C4-2B (cell line): ENCODE measurements at regions not wholly inside any gene's neighbourhood (a gene's known extent, or its start where the extent isn't known, plus 50 kb on each side); places are given as distances from the start of the nearest gene placed in this dataset.

Source experiments
- H3K27ac ChIP-seq: fragments of 450-650 bp; 2 replicates; pipeline ENCODE4 v1.5.1; 2017
- CTCF ChIP-seq: fragments of 450-650 bp; conservative IDR thresholded peaks from 2 replicates; pipeline ENCODE4 v1.5.1; 2017; ENCODE audit warnings: mild to moderate bottlenecking
- ZFX ChIP-seq: fragments of 450-650 bp; IDR thresholded peaks from 2 replicates; pipeline ENCODE4 v1.6.1; 2017

- TF ChIP-seq ZFX = no peak
- TF ChIP-seq CTCF = no peak
- H3K27ac ChIP-seq = no peak overlapping the region
Observed at GRCh38 chr13:34772206-34772605, 169.9 kb upstream of the NBEA start.

GRCh38 chr13:34772881-34773280 lies 169.2 kb upstream of the NBEA start:
- TF ChIP-seq ZFX = no peak
- TF ChIP-seq CTCF = no peak
- H3K27ac ChIP-seq = no peak overlapping the region

GRCh38 chr13:34776390-34776981 lies 165.6 kb upstream of the NBEA start:
- TF ChIP-seq ZFX (no peak), CTCF (no peak)
- no peak overlapping the region for H3K27ac ChIP-seq

GRCh38 chr13:34777089-34777913 lies 164.8 kb upstream of the NBEA start:
- TF ChIP-seq CTCF (no peak), ZFX (no peak)

GRCh38 chr13:34777914-34778303 lies 164.2 kb upstream of the NBEA start:
- H3K27ac ChIP-seq = no peak overlapping the region
- TF ChIP-seq CTCF (no peak), ZFX (no peak)

More at GRCh38 chr13:34777089-34777913, 164.8 kb upstream of the NBEA start:
- H3K27ac ChIP-seq = no peak overlapping the region

- no peak overlapping the region for H3K27ac ChIP-seq
- no peak for TF ChIP-seq ZFX
- TF ChIP-seq CTCF = peak; percentile 27
Observed at GRCh38 chr13:34779171-34779570, 162.9 kb upstream of the NBEA start.

GRCh38 chr13:34793301-34793700 lies 148.8 kb upstream of the NBEA start:
- no peak overlapping the region for H3K27ac ChIP-seq
- no peak for TF ChIP-seq ZFX
- no peak for TF ChIP-seq CTCF
